MM.1S (cell line): ENCODE measurements at regions not wholly inside any gene's neighbourhood (a gene's known extent, or its start where the extent isn't known, plus 50 kb on each side); places are given as distances from the start of the nearest gene placed in this dataset.

Experiments
- DNase-seq: peaks from one replicate; pipeline ENCODE4 v3.0.0-alpha.2; 2015
- H2AFZ ChIP-seq: fragments of 300-600 bp; sonication (generic); 2 replicates; pipeline ENCODE4 v1.6.0; 2016; ENCODE audit warnings: antibody characterized with exemption, low read length
- H3F3A ChIP-seq: fragments of 300-600 bp; sonication (generic); 2 replicates; pipeline ENCODE4 v1.6.1; 2016; ENCODE audit warnings: mild to moderate bottlenecking, antibody characterized with exemption, low read length, moderate library complexity, mixed read lengths; ENCODE audit not compliant: insufficient read depth
- H3K27ac ChIP-seq: fragments of 300-600 bp; sonication (generic); 2 replicates; pipeline ENCODE4 v1.5.1; 2016; ENCODE audit warnings: mild to moderate bottlenecking, low read length
- H3K27me3 ChIP-seq: fragments of 300-600 bp; sonication (generic); replicated peaks from 2 replicates; pipeline ENCODE4 v1.6.0; 2016; ENCODE audit warnings: low read length; ENCODE audit not compliant: insufficient read depth
- H3K36me3 ChIP-seq: fragments of 300-600 bp; sonication (generic); replicated peaks from 2 replicates; pipeline ENCODE4 v1.6.1; 2016; ENCODE audit warnings: mild to moderate bottlenecking, low read length, mixed read lengths; ENCODE audit not compliant: insufficient read depth
- H3K4me1 ChIP-seq: fragments of 300-600 bp; sonication (generic); 2 replicates; pipeline ENCODE4 v1.6.1; 2016; ENCODE audit warnings: low read length, mixed read lengths
- H3K4me2 ChIP-seq: fragments of 300-600 bp; sonication (generic); 2 replicates; pipeline ENCODE4 v1.6.0; 2016; ENCODE audit warnings: low read depth, low read length
- H3K4me3 ChIP-seq: fragments of 300-600 bp; sonication (generic); 2 replicates; pipeline ENCODE4 v1.5.1; 2016; ENCODE audit warnings: low read length, mixed read lengths
- H3K79me2 ChIP-seq: fragments of 300-600 bp; sonication (generic); 2 replicates; pipeline ENCODE4 v1.6.1; 2016; ENCODE audit warnings: mixed run types, low read length, mixed read lengths
- H3K9ac ChIP-seq: fragments of 300-600 bp; sonication (generic); 2 replicates; pipeline ENCODE4 v1.6.1; 2016; ENCODE audit warnings: low read length, mixed read lengths
- H3K9me2 ChIP-seq: fragments of 300-600 bp; sonication (generic); replicated peaks from 2 replicates; pipeline ENCODE4 v1.6.1; 2016; ENCODE audit warnings: mild to moderate bottlenecking, low read length, mixed read lengths; ENCODE audit not compliant: insufficient read depth
- H3K9me3 ChIP-seq: fragments of 300-600 bp; sonication (generic); replicated peaks from 2 replicates; pipeline ENCODE4 v1.6.1; 2016; ENCODE audit warnings: mild to moderate bottlenecking, low read length, mixed read lengths; ENCODE audit not compliant: insufficient read depth
- H4K20me1 ChIP-seq: fragments of 300-600 bp; sonication (generic); 2 replicates; pipeline ENCODE4 v1.6.1; 2016; ENCODE audit warnings: mild to moderate bottlenecking, low read length, moderate library complexity, mixed read lengths; ENCODE audit not compliant: insufficient read depth
- EZH2 ChIP-seq: fragments of 300-600 bp; sonication (generic); optimal IDR thresholded peaks from 2 replicates; pipeline ENCODE3; 2017; ENCODE audit warnings: low read depth, mild to moderate bottlenecking, antibody characterized with exemption, low read length, mixed read lengths
- EZH2phosphoT487 ChIP-seq: fragments of 300-600 bp; sonication (generic); IDR thresholded peaks from 2 replicates; pipeline ENCODE4 v1.6.1; 2018; ENCODE audit warnings: antibody characterized with exemption, low read length
- TF ChIP-seq, protein P1 (sequence below): fragments of 300-600 bp; sonication (generic); IDR thresholded peaks from 2 replicates; pipeline ENCODE4 v1.5.1; 2016; ENCODE audit warnings: antibody characterized with exemption, low read length, mixed read lengths

DNA sequence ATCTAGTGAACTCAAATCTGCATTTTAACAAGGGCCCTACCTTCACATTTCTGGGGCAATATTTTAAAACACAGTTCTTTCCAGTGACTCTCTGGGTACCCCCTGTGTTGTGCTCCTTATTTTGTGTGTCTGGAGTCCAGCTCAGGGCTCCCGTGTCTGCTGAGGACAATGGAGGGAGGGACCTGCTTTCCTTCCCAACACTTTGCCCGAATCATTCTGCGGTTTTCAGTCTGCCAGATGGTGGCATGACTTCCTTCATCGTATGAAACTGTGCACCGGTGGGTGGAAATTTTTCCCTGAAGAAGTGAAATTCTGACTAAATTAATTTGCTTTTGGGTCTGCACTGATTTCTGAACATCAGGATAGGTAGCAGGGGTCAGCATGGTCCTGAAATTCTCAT is 153.6 kb upstream of the CD180 start:
- Histone ChIP-seq H3K36me3 (no peaks in the 10 kb centered on the region), H3F3A (no peaks in the 10 kb centered on the region), H3K9ac (no peak overlapping the region), H3K27me3 (no peaks in the 10 kb centered on the region), H3K9me3 (no peaks in the 10 kb centered on the region), H3K27ac (no peak overlapping the region), H3K4me1 (no peaks in the 10 kb centered on the region), H2AFZ (no peak overlapping the region), H3K4me3 (no peak overlapping the region), H4K20me1 (no peaks in the 10 kb centered on the region), H3K4me2 (no peak overlapping the region), H3K79me2 (no peaks in the 10 kb centered on the region), H3K9me2 (no peaks in the 10 kb centered on the region)
- TF ChIP-seq EZH2phosphoT487 (no peak), EZH2 (no peak)
- TF ChIP-seq, protein P1, sequence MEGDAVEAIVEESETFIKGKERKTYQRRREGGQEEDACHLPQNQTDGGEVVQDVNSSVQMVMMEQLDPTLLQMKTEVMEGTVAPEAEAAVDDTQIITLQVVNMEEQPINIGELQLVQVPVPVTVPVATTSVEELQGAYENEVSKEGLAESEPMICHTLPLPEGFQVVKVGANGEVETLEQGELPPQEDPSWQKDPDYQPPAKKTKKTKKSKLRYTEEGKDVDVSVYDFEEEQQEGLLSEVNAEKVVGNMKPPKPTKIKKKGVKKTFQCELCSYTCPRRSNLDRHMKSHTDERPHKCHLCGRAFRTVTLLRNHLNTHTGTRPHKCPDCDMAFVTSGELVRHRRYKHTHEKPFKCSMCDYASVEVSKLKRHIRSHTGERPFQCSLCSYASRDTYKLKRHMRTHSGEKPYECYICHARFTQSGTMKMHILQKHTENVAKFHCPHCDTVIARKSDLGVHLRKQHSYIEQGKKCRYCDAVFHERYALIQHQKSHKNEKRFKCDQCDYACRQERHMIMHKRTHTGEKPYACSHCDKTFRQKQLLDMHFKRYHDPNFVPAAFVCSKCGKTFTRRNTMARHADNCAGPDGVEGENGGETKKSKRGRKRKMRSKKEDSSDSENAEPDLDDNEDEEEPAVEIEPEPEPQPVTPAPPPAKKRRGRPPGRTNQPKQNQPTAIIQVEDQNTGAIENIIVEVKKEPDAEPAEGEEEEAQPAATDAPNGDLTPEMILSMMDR = no peak
- no peak for DNase-seq

- H3K79me2 ChIP-seq = no peaks in the 10 kb centered on the region
- H2AFZ ChIP-seq = no peak overlapping the region
Observed at GRCh38 chr5:67347821-67348220, 151.2 kb upstream of the CD180 start.

GRCh38 chr5:67346611-67347010 is 150.0 kb upstream of the CD180 start:
- no peaks in the 10 kb centered on the region for H3K9me2 ChIP-seq
- H3K9me3 ChIP-seq = no peaks in the 10 kb centered on the region
- H3K27ac ChIP-seq = no peak overlapping the region
- no peaks in the 10 kb centered on the region for H4K20me1 ChIP-seq
- no peak for DNase-seq
- H2AFZ ChIP-seq = no peak overlapping the region
- no peak overlapping the region for H3K9ac ChIP-seq
- H3K4me1 ChIP-seq = no peaks in the 10 kb centered on the region
- no peaks in the 10 kb centered on the region for H3K36me3 ChIP-seq
- no peaks in the 10 kb centered on the region for H3K79me2 ChIP-seq
- no peak overlapping the region for H3K4me2 ChIP-seq
- no peaks in the 10 kb centered on the region for H3F3A ChIP-seq
- TF ChIP-seq EZH2phosphoT487 = no peak
- TF ChIP-seq, protein P1 = no peak
- no peak for TF ChIP-seq EZH2
- no peak overlapping the region for H3K4me3 ChIP-seq
- no peaks in the 10 kb centered on the region for H3K27me3 ChIP-seq

More at GRCh38 chr5:67347821-67348220, 151.2 kb upstream of the CD180 start:
- no peaks in the 10 kb centered on the region for H3K27me3 ChIP-seq
- H3K36me3 ChIP-seq = no peaks in the 10 kb centered on the region
- no peaks in the 10 kb centered on the region for H3K9me2 ChIP-seq
- H3K9me3 ChIP-seq = no peaks in the 10 kb centered on the region
- H3K4me1 ChIP-seq = no peaks in the 10 kb centered on the region
- H3K4me2 ChIP-seq = no peak overlapping the region
- DNase-seq = no peak
- no peak overlapping the region for H3K9ac ChIP-seq
- no peaks in the 10 kb centered on the region for H3F3A ChIP-seq
- H4K20me1 ChIP-seq = no peaks in the 10 kb centered on the region
- no peak overlapping the region for H3K4me3 ChIP-seq
- no peak overlapping the region for H3K27ac ChIP-seq
- TF ChIP-seq EZH2phosphoT487 (no peak), EZH2 (no peak)
- TF ChIP-seq, protein P1 = no peak
